K562 (cell line): ENCODE measurements at regions not wholly inside any gene's neighbourhood (a gene's known extent, or its start where the extent isn't known, plus 50 kb on each side); places are given as distances from the start of the nearest gene placed in this dataset.

Experiments
- ATF7 ChIP-seq: fragments of 450-650 bp; IDR thresholded peaks from 2 replicates; pipeline ENCODE4 v1.7.1; 2014; ENCODE audit warnings: mild to moderate bottlenecking, moderate library complexity
- CBX5 ChIP-seq: IDR thresholded peaks from 2 replicates; pipeline ENCODE4 v1.6.1; 2014; ENCODE audit warnings: low read depth, borderline replicate concordance
- GATA2 ChIP-seq: sonication (generic); formaldehyde crosslinking; IDR thresholded peaks from 2 replicates; pipeline ENCODE4 v1.4.0; 2020; ENCODE audit warnings: mild to moderate bottlenecking, missing genetic modification reagents
- POLR2AphosphoS5 ChIP-seq: IDR thresholded peaks from 2 replicates; pipeline ENCODE4 v1.6.1; 2011; ENCODE audit warnings: mild to moderate bottlenecking, low read depth, low read length, moderate library complexity; ENCODE audit not compliant: control insufficient read depth, insufficient read depth
- SIX5 ChIP-seq, 2 experiments: IDR thresholded peaks; 2 replicates each; pipeline ENCODE4 v1.6.1; 2011; ENCODE audit warnings: low read length in 2 of 2, borderline replicate concordance in 1 of 2, low read depth in 1 of 2, mild to moderate bottlenecking in 1 of 2, moderate library complexity in 1 of 2; ENCODE audit not compliant: insufficient read depth in 1 of 2
- SMARCA4 ChIP-seq: fragments of 450-650 bp; IDR thresholded peaks from 2 replicates; pipeline ENCODE4 v1.6.1; 2016
- ZNF830 ChIP-seq: fragments of 250-450 bp; sonication (Bioruptor Pico); IDR thresholded peaks from 2 replicates; pipeline ENCODE4 v1.5.0; 2021; ENCODE audit warnings: mild to moderate bottlenecking

DNA sequence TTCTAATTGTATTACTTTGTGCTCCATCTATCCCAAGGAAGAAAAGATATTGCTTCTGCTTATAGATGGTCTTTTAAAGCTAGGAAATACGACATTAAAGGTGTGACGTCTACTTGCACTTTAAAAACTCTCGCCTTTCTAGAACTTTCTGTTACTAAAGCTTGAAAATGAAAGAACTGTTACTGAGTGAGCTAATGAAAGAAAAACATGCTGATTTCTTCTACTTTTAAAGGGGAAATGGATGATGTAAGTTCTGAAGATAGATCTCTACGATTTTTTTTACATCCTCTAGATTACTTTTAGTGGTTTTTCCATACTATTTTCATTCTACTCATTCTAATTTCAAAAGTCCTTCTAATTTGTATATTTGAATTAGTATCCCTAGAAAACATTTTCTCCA lies 387.5 kb downstream of the USP25 start:
- TF ChIP-seq CBX5 (no peak), SIX5 (IDR thresholded peaks at IDR 0.05; ENCODE audit: borderline replicate concordance in 1 of 2, insufficient read depth in 1 of 2, low read depth in 1 of 2, low read length in 2 of 2) (no peak), SMARCA4 (no peak), ZNF830 (CRISPR knock-in tag) (no peak), POLR2AphosphoS5 (no peak), ATF7 (no peak), GATA2 (CRISPR knock-in tag) (no peak)
